ENCODE measurements at regions not wholly inside any gene's neighbourhood (a gene's known extent, or its start where the extent isn't known, plus 50 kb on each side); places are given as distances from the start of the nearest gene placed in this dataset.

- no peak for TF ChIP-seq CTCF (IDR thresholded peaks at IDR 0.05)
- TF ChIP-seq POLR2A (IDR thresholded peaks at IDR 0.05): no peak
These were observed 102.4 kb upstream of the CADM1 start for GRCh38 chr11:115606498-115607220.

Data from esophagus squamous epithelium (tissue), 4 donors.